HCT116 (cell line): ENCODE measurements at regions not wholly inside any gene's neighbourhood (a gene's known extent, or its start where the extent isn't known, plus 50 kb on each side); places are given as distances from the start of the nearest gene placed in this dataset.

ENCODE experiments used
- ATAC-seq: fragments of 200-7000 bp; cut with Tn5 transposase; 2 replicates; pipeline ENCODE4 v1.9.1; 2020; ENCODE audit warnings: mild to moderate bottlenecking, moderate library complexity
- BruUV-seq: library from RNA; stranded (reverse); fragments of 400-500 nt; replicated peaks from 2 replicates; lab custom pipeline; 2021; lab: Mats Ljungman, UMichigan
- CTCF ChIA-PET: fragments of 300-600 bp; sonication (Branson Sonifier 250); formaldehyde crosslinking; loops from one replicate; lab custom pipeline; 2021; ENCODE audit warnings: antibody characterized with exemption; lab: Charles Lee
- POLR2A ChIA-PET: fragments of 300-600, 350-600 bp; sonication (Branson Sonifier 250); formaldehyde crosslinking; loops from one replicate; lab custom pipeline; 2021; ENCODE audit warnings: antibody characterized with exemption; lab: Charles Lee
- RAD21 ChIA-PET, 2 experiments: fragments of 300-600 bp; sonication (Branson Sonifier 250); formaldehyde crosslinking; loops; one replicate each; lab custom pipeline; 2023; ENCODE audit warnings: low total read pairs in 2 of 2; ENCODE audit not compliant: uncharacterized antibody in 2 of 2, unreplicated experiment in 2 of 2, low non-redundant PET in 1 of 2; lab: Charles Lee
- DNase-seq: peaks from one replicate; pipeline ENCODE4 v3.0.0-alpha.2; 2010; ENCODE audit warnings: low read depth, low spot score
- H2AFZ ChIP-seq: fragments of 200-600 bp; shearing (Covaris generic), sonication (generic); 2 replicates; pipeline ENCODE4 v1.6.1; 2017; ENCODE audit warnings: low read depth, mixed run types, mixed read lengths, antibody characterized with exemption, low read length; ENCODE audit not compliant: poor library complexity, severe bottlenecking
- H3K27ac ChIP-seq: 2 replicates; pipeline ENCODE4 v1.5.1; 2012; ENCODE audit warnings: low read depth, low read length
- H3K27me3 ChIP-seq: fragments of 200-600 bp; sonication (generic); 2 replicates; pipeline ENCODE4 v1.6.1; 2016; ENCODE audit warnings: mixed run types, low read length, mixed read lengths; ENCODE audit not compliant: insufficient read depth
- H3K36me3 ChIP-seq, 2 experiments: fragments of 200-500 bp in 1 of 2; fragments of 200-600 bp in 1 of 2; sonication (Bioruptor generic) in 1 of 2; sonication (generic) in 1 of 2; 2 replicates each; pipeline versions ENCODE4 v1.5.1 to v1.6.1; 2014 to 2016; ENCODE audit warnings: low read length in 2 of 2, inconsistent platforms in 1 of 2, mixed read lengths in 1 of 2, mixed run types in 1 of 2; ENCODE audit not compliant: insufficient read depth in 2 of 2, control insufficient read depth in 1 of 2
- H3K4me1 ChIP-seq, 2 experiments: fragments of 200-600 bp in 1 of 2; sonication (generic) in 1 of 2; 2 replicates each; pipeline versions ENCODE4 v1.5.1 to v1.6.1; 2012 to 2017; ENCODE audit warnings: low read length in 2 of 2, inconsistent platforms in 1 of 2, mild to moderate bottlenecking in 1 of 2, mixed read lengths in 1 of 2, mixed run types in 1 of 2, moderate library complexity in 1 of 2; ENCODE audit not compliant: insufficient read depth in 2 of 2, control insufficient read depth in 1 of 2
- H3K4me2 ChIP-seq: fragments of 200-600 bp; sonication (generic); 2 replicates; pipeline ENCODE4 v1.6.1; 2017; ENCODE audit warnings: mixed run types, low read length, mixed read lengths
- H3K4me3 ChIP-seq, 2 experiments: fragments of 200-600 bp in 1 of 2; sonication (generic) in 1 of 2; replicated peaks in 1 of 2; 2 replicates each; pipeline ENCODE4 v1.5.1; 2011 to 2016; ENCODE audit warnings: low read length in 2 of 2, control low read depth in 1 of 2, low read depth in 1 of 2, mild to moderate bottlenecking in 1 of 2, mixed read lengths in 1 of 2, mixed run types in 1 of 2
- H3K79me2 ChIP-seq: fragments of 200-600 bp; sonication (generic); 2 replicates; pipeline ENCODE4 v1.6.1; 2017; ENCODE audit warnings: mild to moderate bottlenecking, mixed run types, low read length, moderate library complexity, mixed read lengths; ENCODE audit not compliant: insufficient read depth
- H3K9ac ChIP-seq: fragments of 200-600 bp; sonication (generic); 2 replicates; pipeline ENCODE4 v1.6.1; 2016; ENCODE audit warnings: low read length, mixed read lengths
- H3K9me2 ChIP-seq: fragments of 200-600 bp; sonication (generic), shearing (Covaris generic); 2 replicates; pipeline ENCODE4 v1.6.1; 2017; ENCODE audit warnings: mixed run types, mild to moderate bottlenecking, moderate library complexity; ENCODE audit not compliant: insufficient read depth
- H3K9me3 ChIP-seq, 2 experiments: fragments of 200-500 bp in 1 of 2; fragments of 200-600 bp in 1 of 2; sonication (Bioruptor generic) in 1 of 2; sonication (generic) in 1 of 2; 2 replicates each; pipeline ENCODE4 v1.6.1; 2014 to 2017; ENCODE audit warnings: low read length in 2 of 2, mixed read lengths in 2 of 2, inconsistent platforms in 1 of 2, low read depth in 1 of 2, mild to moderate bottlenecking in 1 of 2, mixed run types in 1 of 2, moderate library complexity in 1 of 2; ENCODE audit not compliant: control insufficient read depth in 1 of 2, insufficient read depth in 1 of 2
- H4K20me1 ChIP-seq: fragments of 200-600 bp; sonication (generic), shearing (Covaris generic); 2 replicates; pipeline ENCODE4 v1.6.1; 2017; ENCODE audit warnings: mixed run types, mild to moderate bottlenecking, moderate library complexity; ENCODE audit not compliant: insufficient read depth
- CBX3 ChIP-seq: IDR thresholded peaks from 2 replicates; pipeline ENCODE4 v1.6.1; 2012; ENCODE audit warnings: low read depth
- CEBPB ChIP-seq: IDR thresholded peaks from 2 replicates; pipeline ENCODE4 v1.6.1; 2012; ENCODE audit warnings: low read depth
- EGR1 ChIP-seq: IDR thresholded peaks from 2 replicates; pipeline ENCODE4 v1.6.1; 2012; ENCODE audit warnings: low read depth
- EZH2 ChIP-seq: fragments of 200-600 bp; sonication (generic); IDR thresholded peaks from 2 replicates; pipeline ENCODE4 v1.6.1; 2017; ENCODE audit warnings: antibody characterized with exemption, mixed run types
- EZH2phosphoT487 ChIP-seq: fragments of 200-600 bp; IDR thresholded peaks from 2 replicates; pipeline ENCODE4 v1.6.1; 2018; ENCODE audit warnings: antibody characterized with exemption, borderline replicate concordance
- JUND ChIP-seq: IDR thresholded peaks from 2 replicates; pipeline ENCODE4 v1.6.1; 2012
- RAD21 ChIP-seq: IDR thresholded peaks from 2 replicates; pipeline ENCODE4 v1.6.1; 2012; ENCODE audit warnings: low read depth, mild to moderate bottlenecking
- SIN3A ChIP-seq: IDR thresholded peaks from 2 replicates; pipeline ENCODE4 v1.6.1; 2012; ENCODE audit warnings: low read depth
- SRF ChIP-seq: IDR thresholded peaks from 2 replicates; pipeline ENCODE4 v1.6.1; 2012; ENCODE audit warnings: low read depth
- YY1 ChIP-seq: IDR thresholded peaks from 2 replicates; pipeline ENCODE4 v1.6.1; 2011; ENCODE audit warnings: low read length, low read depth, moderate library complexity, mild to moderate bottlenecking; ENCODE audit not compliant: insufficient replicate concordance; ENCODE audit errors: extremely low read depth
- ZFX ChIP-seq: fragments of 450-650 bp; IDR thresholded peaks from 2 replicates; pipeline ENCODE4 v1.6.1; 2017
- ZNF274 ChIP-seq: fragments of 200-500 bp; sonication (Bioruptor generic); IDR thresholded peaks from 2 replicates; pipeline ENCODE4 v1.6.1; 2014; ENCODE audit warnings: mild to moderate bottlenecking, low read depth, low read length, inconsistent platforms
- intact Hi-C: fragments of 100-400 bp; cut with micrococcal nuclease; formaldehyde crosslinking; loops from 2 replicates; pipeline ENCODE4 v1.10.0; 2022
- TF ChIP-seq, protein P1 (sequence below): IDR thresholded peaks from 2 replicates; pipeline ENCODE4 v1.6.1; 2012
- TF ChIP-seq, protein P2 (sequence below), 3 experiments: fragments of 200-600 bp in 1 of 3; sonication (generic) in 1 of 3; IDR thresholded peaks in 2 of 3; conservative IDR thresholded peaks in 1 of 3; 2 replicates each; pipeline ENCODE4 v1.5.1; 2012 to 2017; ENCODE audit warnings: low read depth in 2 of 3, low read length in 2 of 3, antibody characterized with exemption in 1 of 3, borderline replicate concordance in 1 of 3, control low read depth in 1 of 3, mild to moderate bottlenecking in 1 of 3, mixed read lengths in 1 of 3, mixed run types in 1 of 3, moderate library complexity in 1 of 3; ENCODE audit not compliant: insufficient read depth in 1 of 3

DNA sequence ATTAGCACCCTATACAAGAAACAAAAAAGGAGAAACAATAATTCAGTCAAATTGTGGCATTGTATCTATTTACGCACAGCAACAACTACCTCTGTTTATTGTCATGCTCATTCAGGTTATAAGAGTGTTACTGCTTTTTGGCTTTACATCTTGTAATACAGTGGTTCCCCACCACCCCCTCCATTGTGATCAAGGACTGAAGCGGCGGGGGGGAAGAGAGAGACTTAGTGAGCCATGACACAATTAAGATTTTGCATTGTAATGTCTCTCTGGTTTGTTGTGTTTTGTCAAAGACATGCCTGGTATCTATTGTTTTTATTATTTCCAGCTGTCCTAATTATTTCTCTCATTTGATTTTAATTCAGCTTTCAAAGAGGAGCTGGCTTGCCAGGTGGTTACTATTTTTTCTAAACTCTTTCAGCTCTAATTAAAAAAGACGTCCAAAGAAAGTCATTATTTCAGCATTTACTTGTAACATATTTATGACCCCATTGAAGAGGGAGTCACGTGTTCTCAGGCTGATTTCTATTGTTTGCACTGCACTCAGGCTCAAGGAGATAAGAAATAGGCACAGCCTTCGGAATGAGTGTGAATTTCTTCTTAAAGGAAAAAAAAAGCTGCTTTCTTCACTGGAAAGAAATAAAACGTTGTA, 234.4 kb upstream of the TBL1XR1 start:
- H3K4me2 ChIP-seq: no peak overlapping the region
- no peaks in the 10 kb centered on the region for H3K9me2 ChIP-seq
- 0 out of 4 replicates have a peak, but pooled peaks cover 0 to 5% of the 10 kb centered on the region in 2 experiments for H3K4me1 ChIP-seq
- no peak for ATAC-seq
- no peaks in the 10 kb centered on the region for H3K9me3 ChIP-seq
- DNase-seq: no peak
- RAD21 ChIA-PET: no interaction called here
- H2AFZ ChIP-seq: no peak overlapping the region
- TF ChIP-seq CBX3: no peak
- POLR2A ChIA-PET: no interaction called here
- H3K9ac ChIP-seq: no peak overlapping the region
- no peak overlapping the region for H3K4me3 ChIP-seq
- H3K79me2 ChIP-seq: no peaks in the 10 kb centered on the region
- CTCF ChIA-PET: no interaction called here
- H3K36me3 ChIP-seq: no peaks in the 10 kb centered on the region
- intact Hi-C loops: no loop called here
- no peaks in the 10 kb centered on the region for H3K27me3 ChIP-seq
- H4K20me1 ChIP-seq: no peaks in the 10 kb centered on the region
- no TSS peak for BruUV-seq
- no peak overlapping the region for H3K27ac ChIP-seq

DNA sequence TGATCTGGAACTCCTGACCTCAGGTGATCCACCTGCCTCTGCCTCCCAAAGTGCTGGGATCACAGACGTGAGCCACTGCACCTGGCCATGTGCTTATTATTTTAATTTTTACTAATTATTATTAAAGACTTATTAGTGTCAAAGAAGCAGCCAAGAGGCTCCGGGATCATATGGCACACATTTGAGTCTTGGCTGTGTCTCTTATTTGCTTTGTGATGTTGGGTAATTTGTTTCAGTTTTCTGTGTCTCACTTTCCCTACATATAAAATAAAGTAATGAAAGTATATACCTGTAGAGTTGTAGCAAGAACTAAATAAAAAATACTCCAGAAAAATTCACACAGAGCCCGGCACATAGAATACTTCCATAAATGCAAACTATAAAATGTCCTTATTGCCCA, 238.0 kb upstream of the TBL1XR1 start:
- H3K9ac ChIP-seq: no peak overlapping the region
- RAD21 ChIA-PET: no interaction called here
- intact Hi-C loops: no loop called here
- TF ChIP-seq CEBPB: no peak
- no peak for TF ChIP-seq ZFX
- TF ChIP-seq ZNF274: no peak
- TF ChIP-seq, protein P1, sequence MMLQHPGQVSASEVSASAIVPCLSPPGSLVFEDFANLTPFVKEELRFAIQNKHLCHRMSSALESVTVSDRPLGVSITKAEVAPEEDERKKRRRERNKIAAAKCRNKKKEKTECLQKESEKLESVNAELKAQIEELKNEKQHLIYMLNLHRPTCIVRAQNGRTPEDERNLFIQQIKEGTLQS: no peak
- no peak for TF ChIP-seq JUND
- TF ChIP-seq EZH2phosphoT487: no peak
- no peak for TF ChIP-seq SIN3A
- TF ChIP-seq YY1: no peak
- no peak for TF ChIP-seq SRF
- TF ChIP-seq, protein P2, sequence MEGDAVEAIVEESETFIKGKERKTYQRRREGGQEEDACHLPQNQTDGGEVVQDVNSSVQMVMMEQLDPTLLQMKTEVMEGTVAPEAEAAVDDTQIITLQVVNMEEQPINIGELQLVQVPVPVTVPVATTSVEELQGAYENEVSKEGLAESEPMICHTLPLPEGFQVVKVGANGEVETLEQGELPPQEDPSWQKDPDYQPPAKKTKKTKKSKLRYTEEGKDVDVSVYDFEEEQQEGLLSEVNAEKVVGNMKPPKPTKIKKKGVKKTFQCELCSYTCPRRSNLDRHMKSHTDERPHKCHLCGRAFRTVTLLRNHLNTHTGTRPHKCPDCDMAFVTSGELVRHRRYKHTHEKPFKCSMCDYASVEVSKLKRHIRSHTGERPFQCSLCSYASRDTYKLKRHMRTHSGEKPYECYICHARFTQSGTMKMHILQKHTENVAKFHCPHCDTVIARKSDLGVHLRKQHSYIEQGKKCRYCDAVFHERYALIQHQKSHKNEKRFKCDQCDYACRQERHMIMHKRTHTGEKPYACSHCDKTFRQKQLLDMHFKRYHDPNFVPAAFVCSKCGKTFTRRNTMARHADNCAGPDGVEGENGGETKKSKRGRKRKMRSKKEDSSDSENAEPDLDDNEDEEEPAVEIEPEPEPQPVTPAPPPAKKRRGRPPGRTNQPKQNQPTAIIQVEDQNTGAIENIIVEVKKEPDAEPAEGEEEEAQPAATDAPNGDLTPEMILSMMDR (IDR thresholded peaks at IDR 0.05 in 2 of 3, conservative IDR thresholded peaks at IDR 0.05 in 1 of 3; ENCODE audit: borderline replicate concordance in 1 of 3, insufficient read depth in 1 of 3, low read depth in 2 of 3, low read length in 2 of 3): no peak
- no peak for TF ChIP-seq EZH2
- no peak for TF ChIP-seq EGR1
- TF ChIP-seq RAD21: no peak
- TF ChIP-seq, all 23 proteins: peak for 0
- H2AFZ ChIP-seq: no peak overlapping the region
- H3K9me2 ChIP-seq: no peaks in the 10 kb centered on the region
- H3K4me1 ChIP-seq: no peaks in the 10 kb centered on the region
- POLR2A ChIA-PET: no interaction called here
- no TSS peak for BruUV-seq
- ATAC-seq (no peak), DNase-seq (no peak)
- H3K27me3 ChIP-seq: no peaks in the 10 kb centered on the region
- no peak overlapping the region for H3K4me3 ChIP-seq
- H3K9me3 ChIP-seq: no peaks in the 10 kb centered on the region
- H3K79me2 ChIP-seq: no peaks in the 10 kb centered on the region
- no peak overlapping the region for H3K27ac ChIP-seq
- CTCF ChIA-PET: no interaction called here
- H3K4me2 ChIP-seq: no peak overlapping the region
- H3K36me3 ChIP-seq: no peaks in the 10 kb centered on the region
- H4K20me1 ChIP-seq: no peaks in the 10 kb centered on the region
